ENCODE measurements at regions not wholly inside any gene's neighbourhood (a gene's known extent, or its start where the extent isn't known, plus 50 kb on each side); places are given as distances from the start of the nearest gene placed in this dataset.
A peak's percentile ranks its signal among the peaks of the same experiment; 100 is the strongest.
"Not testable (repeated sequence)": the region's sequence is repeated elsewhere in the genome, so short reads cannot be mapped to it uniquely, and the experiment has no call there.

GRCh38 chr2:138329162-138329561 lies 172.4 kb upstream of the SPOPL start:
- intact Hi-C loops (cut with micrococcal nuclease), result no loop called here
- ATAC-seq, result no peak
- no peak for DNase-seq

DNA sequence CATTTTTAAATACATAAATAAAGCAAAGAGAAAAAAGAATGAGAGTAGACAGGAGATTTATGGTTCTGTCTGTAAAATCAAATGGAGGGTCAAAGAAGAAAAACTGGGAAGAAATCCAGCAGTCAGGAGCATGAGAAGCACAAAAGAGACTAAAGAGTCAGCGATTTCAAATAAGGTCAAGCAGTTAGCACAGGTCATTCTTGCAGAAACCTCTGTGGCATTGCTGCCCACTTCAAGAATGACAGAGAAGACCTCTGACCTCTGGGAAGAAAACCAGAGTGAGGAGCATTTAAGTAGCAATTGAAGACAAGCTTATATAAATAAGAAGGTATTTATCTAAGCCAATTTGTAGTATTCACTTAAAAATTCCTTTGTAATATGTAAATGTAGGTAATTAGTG lies 172.0 kb upstream of the SPOPL start:
- intact Hi-C loops (cut with micrococcal nuclease), result no loop called here
- DNase-seq, result no peak
- ATAC-seq, result no peak

DNA sequence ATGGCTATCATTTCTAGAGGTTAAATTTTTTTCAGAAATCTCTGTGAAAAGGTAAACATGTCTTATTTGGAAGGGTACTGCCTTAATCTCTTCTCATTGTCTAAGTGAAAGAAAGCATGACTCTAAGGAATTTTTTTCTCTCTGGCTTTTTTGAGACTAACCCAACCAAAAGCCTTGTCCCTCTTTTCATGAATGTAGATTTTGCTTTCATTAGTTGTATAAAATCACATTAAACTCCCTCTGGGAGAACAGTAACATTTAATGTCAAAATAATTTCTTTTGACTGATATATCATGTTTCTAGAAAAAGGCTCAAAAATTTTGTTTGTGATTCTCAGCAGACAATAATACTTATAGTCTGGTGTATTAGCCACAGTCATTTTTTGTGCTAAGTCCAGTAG lies 168.4 kb upstream of the SPOPL start:
- intact Hi-C loops (cut with micrococcal nuclease), result no loop called here
- ATAC-seq (no peak), DNase-seq (no peak)

GRCh38 chr2:138333677-138334076 lies 167.9 kb upstream of the SPOPL start:
- DNase-seq (no peak), ATAC-seq (no peak)
- intact Hi-C loops (cut with micrococcal nuclease), result no loop called here

DNA sequence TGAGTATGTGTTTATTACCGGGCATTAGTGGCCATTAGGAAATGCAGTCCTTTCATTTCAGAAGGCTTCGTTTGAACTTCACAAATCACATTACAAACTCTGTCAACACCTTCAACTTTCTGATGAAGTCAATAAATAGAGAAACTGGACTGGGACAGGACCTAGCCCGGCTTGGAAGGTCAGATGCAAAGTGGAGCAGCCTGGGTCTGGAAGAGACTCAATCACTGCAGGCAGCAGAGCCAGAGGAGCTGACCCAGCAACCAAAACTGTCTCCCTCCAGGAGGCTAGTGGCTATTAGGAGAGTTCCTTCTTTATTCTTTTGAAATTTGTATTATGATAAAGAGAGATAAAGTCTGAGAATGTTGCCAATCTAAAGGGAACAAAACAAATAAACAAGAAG lies 167.2 kb upstream of the SPOPL start:
- DNase-seq (no peak), ATAC-seq (no peak)
- intact Hi-C loops (cut with micrococcal nuclease), result no loop called here

GRCh38 chr2:138335036-138335435 lies 166.5 kb upstream of the SPOPL start:
- ATAC-seq (no peak), DNase-seq (no peak)
- intact Hi-C loops (cut with micrococcal nuclease), result no loop called here

DNA sequence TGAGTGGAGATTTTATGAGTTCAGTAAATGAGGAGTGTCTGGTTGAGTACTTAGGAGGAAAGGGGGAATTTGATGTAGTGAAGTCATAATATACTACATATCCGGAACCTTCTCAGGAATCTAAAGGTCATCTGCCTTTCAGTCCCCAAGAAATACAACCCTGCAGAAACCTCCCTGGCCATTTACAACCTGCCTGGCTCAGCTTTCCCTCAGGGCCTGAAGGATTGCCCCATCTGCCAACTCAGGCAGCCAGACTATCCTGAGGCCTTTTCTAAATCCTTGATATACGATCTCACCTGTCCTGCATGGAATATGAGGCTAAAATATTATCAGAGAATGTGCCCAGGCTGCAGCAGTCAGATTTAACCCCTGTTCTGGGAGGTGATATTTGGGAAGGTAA lies 165.4 kb upstream of the SPOPL start:
- ATAC-seq (no peak), DNase-seq (no peak)
- intact Hi-C loops (cut with micrococcal nuclease), result no loop called here

DNA sequence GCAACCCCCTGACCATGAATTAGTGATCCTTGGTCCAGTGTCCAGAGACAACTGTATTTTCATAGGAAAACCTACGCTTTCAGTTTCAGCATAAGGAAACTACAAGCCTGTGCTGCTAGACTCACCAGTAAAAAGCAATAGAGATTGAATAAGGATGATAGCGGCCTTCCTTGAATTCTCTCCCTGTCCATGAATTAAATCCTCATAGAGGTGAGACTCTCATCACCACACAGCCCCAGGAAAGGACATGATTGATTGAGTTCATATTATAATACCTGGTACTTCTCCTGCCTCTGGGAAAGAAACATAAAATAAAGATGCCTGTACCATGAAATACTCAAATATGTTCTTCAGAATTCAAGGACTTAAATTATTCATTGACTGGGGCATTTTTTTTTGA lies 146.3 kb upstream of the SPOPL start:
- DNase-seq, result no peak
- intact Hi-C loops (cut with micrococcal nuclease), result loop anchor here (2.0 kb wide), 1 partner anchor 56 kb away; no protein-coding TSS in a partner anchor
- ATAC-seq, result no peak

- DNase-seq (no peak), ATAC-seq (peak; percentile 35)
- intact Hi-C loops (cut with micrococcal nuclease), result no loop called here
These were observed 145.4 kb upstream of the SPOPL start for GRCh38 chr2:138356178-138356577.

DNA sequence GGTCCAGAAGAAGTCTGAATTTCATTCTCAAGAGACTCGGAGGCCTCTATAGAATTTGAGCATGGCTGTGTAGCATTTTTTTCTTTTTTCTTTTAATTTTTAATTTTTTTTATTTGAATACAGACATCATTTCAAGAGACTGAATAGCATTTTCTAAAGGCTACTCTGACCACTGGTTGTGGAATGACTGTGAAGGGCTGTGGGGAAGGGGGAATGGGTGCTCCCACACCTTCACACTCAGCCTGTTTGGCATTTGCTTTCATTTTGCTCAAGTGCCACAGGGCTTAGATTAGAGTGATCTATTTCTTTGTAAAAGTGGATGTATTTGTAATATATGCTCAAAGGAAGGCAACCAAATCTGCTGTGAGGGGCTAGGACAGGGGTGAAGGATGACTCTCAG lies 142.0 kb upstream of the SPOPL start:
- DNase-seq (no peak), ATAC-seq (no peak)
- intact Hi-C loops (cut with micrococcal nuclease), result no loop called here

DNA sequence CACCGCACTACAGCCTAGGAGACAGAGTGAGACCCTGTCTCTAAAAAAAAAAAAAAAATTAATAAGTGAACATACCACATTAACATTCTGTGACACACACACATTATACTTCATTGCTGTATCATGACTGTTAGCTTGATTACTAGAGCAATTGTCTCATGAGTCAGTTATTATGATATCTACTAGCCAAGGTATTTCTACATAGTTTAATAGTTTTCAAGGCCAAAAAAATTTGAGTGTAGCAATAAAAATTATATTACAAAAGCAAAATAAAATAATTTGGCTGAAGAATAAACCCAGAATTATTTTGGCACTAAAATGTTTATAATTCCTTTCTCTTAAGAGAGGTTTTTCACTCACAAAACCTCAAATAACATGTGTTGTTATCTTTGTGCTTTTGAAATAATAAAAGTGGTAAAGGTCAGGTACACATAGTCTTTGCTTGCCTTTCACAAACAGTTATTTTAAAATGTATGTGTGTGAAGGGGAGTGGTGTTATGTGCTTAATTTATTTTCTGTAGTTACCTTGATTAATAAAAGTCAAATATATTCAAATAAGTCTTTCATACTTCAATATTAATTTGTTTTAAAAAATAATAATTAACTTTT lies 136.9 kb upstream of the SPOPL start:
- ATAC-seq (peak; percentile 42), DNase-seq (no peak)
- intact Hi-C loops (cut with micrococcal nuclease), result no loop called here

DNA sequence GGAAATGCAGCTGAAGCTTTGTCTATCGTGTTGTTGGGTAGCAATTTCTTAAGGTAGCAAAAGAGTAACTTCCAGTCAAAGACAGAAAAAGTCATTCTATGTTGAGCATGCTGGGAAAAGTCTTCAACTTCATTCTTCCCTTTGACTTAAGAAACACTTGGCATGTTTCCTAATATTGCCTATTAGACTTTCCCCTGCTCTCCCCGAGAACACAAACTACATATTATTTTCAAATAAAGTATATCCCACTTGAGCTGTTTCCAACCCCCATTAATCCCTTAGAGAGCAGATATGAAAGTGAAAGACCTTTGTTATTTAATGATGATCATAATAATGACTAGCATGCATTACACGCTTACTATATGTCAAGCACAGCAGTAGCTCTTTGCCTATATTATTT lies 136.0 kb upstream of the SPOPL start:
- no peak for DNase-seq
- no peak for ATAC-seq
- intact Hi-C loops (cut with micrococcal nuclease), result no loop called here

DNA sequence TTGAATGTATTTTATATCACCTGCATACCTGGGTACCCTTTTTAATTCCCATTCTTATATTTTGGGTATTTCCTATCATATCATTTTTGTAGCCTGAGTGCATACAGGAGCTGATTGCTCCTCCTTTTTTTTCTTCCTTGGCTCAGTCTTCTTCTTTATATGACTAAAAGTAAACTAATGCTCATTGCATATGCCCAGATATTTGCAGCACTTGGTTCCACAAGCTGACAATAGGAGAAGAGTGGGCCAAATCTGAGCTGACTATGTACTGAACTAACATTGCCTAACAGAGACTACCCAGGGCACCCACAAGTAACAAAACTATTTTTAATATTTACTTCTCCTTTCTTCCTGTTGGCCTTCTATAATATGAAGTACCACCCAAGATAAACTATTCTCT lies 131.7 kb upstream of the SPOPL start:
- no peak for DNase-seq
- no peak for ATAC-seq
- intact Hi-C loops (cut with micrococcal nuclease), result loop anchor here (5.0 kb wide), 1 partner anchor 423 kb away; no protein-coding TSS in a partner anchor

- DNase-seq, result no peak
These were observed 127.6 kb upstream of the SPOPL start for GRCh38 chr2:138373993-138374408.

DNA sequence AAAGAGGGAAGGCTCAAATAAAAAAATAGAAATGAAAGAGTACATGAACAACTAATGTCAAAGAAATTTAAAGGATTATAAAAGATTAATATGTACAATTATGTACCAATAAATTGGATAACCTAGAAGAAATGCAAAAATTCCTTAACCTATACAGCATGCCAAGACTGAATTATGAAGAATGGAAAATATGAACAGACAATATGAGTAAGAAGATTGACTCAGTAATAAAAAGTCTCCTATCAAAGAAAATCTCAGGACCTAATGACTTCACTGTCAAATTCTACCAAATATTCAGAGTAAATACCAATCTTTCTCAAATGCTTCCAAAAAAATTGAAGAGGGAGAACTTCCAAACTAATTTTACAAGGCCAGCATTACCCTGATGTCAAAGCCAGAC lies 120.2 kb upstream of the SPOPL start:
- ATAC-seq (no peak), DNase-seq (no peak)
- intact Hi-C loops (cut with micrococcal nuclease), result no loop called here

More at GRCh38 chr2:138373993-138374408, 127.6 kb upstream of the SPOPL start:
- no peak for ATAC-seq
- intact Hi-C loops (cut with micrococcal nuclease), result loop anchor here (5.0 kb wide), 1 partner anchor 427 kb away; no protein-coding TSS in a partner anchor

DNA sequence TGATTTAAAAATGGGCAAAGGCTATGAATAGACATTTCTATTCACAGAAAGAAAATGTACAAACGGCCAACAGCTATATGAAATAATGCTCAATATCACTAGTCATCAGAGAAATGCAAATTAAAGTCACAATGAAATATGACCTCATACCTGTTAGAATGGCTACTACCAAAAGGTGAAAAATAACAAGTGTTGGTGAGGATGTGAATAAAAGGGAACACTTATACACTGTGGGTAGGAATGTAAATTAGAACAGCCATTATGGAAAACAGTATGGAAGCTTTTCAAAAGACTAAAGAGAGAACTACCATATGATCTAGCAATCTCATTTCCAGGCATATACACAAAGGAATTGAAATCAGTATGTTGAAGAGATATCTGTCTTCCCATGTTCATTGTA lies 118.9 kb upstream of the SPOPL start:
- DNase-seq (no peak), ATAC-seq (no peak)
- intact Hi-C loops (cut with micrococcal nuclease), result no loop called here

DNA sequence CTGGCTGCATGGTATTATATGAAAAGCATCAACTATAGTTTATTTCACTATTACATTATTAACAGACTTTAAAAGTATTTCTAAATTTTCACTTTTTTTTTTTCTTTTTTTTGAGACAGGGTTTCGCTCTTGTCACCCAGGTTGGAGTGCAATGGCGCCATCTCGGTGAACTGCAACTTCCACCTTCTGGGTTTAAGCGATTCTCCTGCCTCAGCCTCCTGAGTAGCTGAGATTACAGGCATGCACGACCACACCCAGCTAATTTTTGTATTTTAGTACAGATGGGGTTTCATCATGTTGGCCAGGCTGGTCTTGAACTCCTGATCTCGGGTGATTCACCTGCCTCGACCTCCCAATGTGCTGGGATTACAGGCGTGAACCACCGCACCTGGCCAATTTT lies 115.4 kb upstream of the SPOPL start:
- intact Hi-C loops (cut with micrococcal nuclease); ATAC-seq; DNase-seq: not testable (repeated sequence)

DNA sequence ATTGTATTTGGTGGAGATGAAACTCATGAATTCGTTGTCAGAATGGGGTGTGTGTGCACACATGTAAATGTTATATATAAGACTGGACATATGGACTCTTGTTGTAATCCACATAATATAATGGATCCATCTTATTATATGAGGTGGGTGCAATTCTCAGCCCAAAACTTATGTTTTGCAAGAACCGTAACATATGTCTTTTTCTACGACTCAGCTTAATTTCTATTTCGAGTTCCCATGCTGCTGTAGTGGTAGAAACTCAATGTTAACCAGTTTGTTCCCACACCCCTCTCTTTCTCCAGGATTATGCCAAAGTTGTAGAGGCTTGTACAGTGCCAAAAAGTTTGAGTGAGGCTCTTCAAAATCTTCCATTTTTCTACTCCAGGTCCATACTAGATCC lies 112.5 kb upstream of the SPOPL start:
- ATAC-seq (no peak), DNase-seq (no peak)
- intact Hi-C loops (cut with micrococcal nuclease), result no loop called here

DNA sequence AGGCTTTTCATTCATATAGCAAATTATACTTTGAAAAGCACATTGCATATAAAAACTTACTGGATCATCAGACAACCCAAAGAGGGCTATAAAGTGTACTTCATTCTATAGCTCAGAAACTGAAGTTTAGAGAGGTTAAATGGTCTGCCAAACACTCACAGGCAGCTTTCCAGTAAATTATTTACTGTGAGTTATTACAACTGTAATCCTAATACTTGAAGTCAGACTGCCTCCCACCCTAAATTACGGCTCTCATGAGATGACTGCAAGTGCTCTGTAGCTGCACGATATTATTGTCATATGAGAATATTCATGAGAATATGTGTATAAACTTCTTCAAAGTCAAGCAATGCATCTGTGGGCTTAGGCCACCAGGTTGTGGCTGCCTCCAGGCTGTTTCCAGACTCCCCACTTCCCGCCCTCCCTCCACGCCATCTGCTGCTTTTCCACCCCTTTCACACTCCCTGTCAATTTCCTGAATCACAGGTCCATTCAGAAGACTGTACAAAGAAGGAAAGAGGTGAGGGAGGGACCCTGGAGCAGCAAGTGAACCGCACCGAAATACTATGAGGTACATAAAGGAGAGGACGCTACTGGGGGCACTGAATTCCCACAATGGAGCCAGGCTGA lies 111.1 kb upstream of the SPOPL start:
- DNase-seq, result no peak
- ATAC-seq, result no peak
- intact Hi-C loops (cut with micrococcal nuclease), result no loop called here

- intact Hi-C loops (cut with micrococcal nuclease), result no loop called here
- no peak for ATAC-seq
These were observed 109.6 kb upstream of the SPOPL start for GRCh38 chr2:138391946-138392345.

DNA sequence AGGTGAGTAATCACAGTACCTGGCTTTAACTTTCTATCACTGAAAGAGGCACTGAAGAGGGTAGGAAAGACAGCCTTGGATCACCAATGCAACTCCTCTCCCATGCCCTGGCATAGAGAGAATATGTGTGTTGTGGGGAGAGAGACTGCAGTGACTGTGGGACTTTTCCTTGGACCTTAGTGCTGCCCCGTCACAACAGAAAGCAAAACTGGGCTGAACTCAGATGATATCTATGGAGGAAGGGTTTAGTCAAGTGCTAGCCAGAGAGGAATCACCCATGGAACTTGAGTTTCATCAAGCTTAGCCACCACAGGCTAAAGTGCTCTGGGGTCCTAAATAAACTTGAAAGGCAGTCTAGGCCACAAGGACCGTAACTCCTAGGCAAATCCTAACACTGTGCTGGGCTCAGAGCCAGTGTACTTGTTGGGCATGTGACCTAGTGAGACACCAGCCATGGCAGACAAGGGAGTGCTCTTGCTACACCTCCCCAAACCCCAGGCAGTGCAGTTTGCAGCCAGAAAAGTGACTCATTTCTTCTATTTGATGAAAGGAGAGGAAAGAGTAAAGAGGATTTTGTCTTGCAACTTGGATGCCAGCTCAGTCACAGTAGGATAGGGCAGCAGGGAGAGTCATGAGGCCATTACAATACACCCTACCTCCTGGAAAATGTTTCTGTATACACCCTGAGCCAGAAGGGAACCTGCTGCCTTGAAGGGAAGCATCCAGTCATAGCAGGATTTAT lies 105.8 kb upstream of the SPOPL start:
- intact Hi-C loops (cut with micrococcal nuclease), result no loop called here
- ATAC-seq (peak; percentile 82), DNase-seq (no peak)

More at GRCh38 chr2:138391946-138392345, 109.6 kb upstream of the SPOPL start:
- no peak for DNase-seq
